CD14-positive monocyte (primary cell): ENCODE measurements at regions not wholly inside any gene's neighbourhood (a gene's known extent, or its start where the extent isn't known, plus 50 kb on each side); places are given as distances from the start of the nearest gene placed in this dataset.

Experiments
- DNase-seq, 3 donors: peaks; one replicate each; pipeline ENCODE4 v3.0.0-alpha.2; 2011 to 2022
- H2AFZ ChIP-seq: 2 replicates; pipeline ENCODE4 v1.6.0; 2012; ENCODE audit warnings: mild to moderate bottlenecking, low read depth, low read length, inconsistent platforms; ENCODE audit not compliant: insufficient read depth, poor library complexity, severe bottlenecking
- H3K27ac ChIP-seq, 2 donors: 1 replicate in 1 of 2; 2 replicates in 1 of 2; pipeline ENCODE4 v1.5.1; 2012 to 2013; ENCODE audit warnings: low read length in 2 of 2, control low read depth in 1 of 2, inconsistent platforms in 1 of 2, low read depth in 1 of 2, mild to moderate bottlenecking in 1 of 2
- H3K27me3 ChIP-seq, 2 donors: one replicate each; pipeline versions ENCODE4 v1.6.0 to v1.6.1; 2011 to 2013; ENCODE audit warnings: low read length in 2 of 2; ENCODE audit not compliant: control insufficient read depth in 2 of 2, insufficient read depth in 2 of 2
- H3K36me3 ChIP-seq, 2 donors: replicated peaks in 1 of 2; 1 replicate in 1 of 2; 2 replicates in 1 of 2; pipeline versions ENCODE4 v1.5.1 to v1.6.1; 2012 to 2013; ENCODE audit warnings: low read length in 2 of 2, control low read depth in 1 of 2, inconsistent platforms in 1 of 2, mild to moderate bottlenecking in 1 of 2; ENCODE audit not compliant: insufficient read depth in 2 of 2, control insufficient read depth in 1 of 2
- H3K4me1 ChIP-seq, 2 donors: 1 replicate in 1 of 2; 2 replicates in 1 of 2; pipeline versions ENCODE4 v1.5.1 to v1.6.1; 2012 to 2013; ENCODE audit warnings: low read length in 2 of 2, control low read depth in 1 of 2, inconsistent platforms in 1 of 2, mild to moderate bottlenecking in 1 of 2, moderate library complexity in 1 of 2; ENCODE audit not compliant: insufficient read depth in 2 of 2, control insufficient read depth in 1 of 2
- H3K4me2 ChIP-seq: replicated peaks from 2 replicates; pipeline ENCODE3; 2012; ENCODE audit warnings: low read length, moderate library complexity, mild to moderate bottlenecking; ENCODE audit not compliant: poor library complexity, severe bottlenecking; ENCODE audit errors: extremely low read depth
- H3K4me3 ChIP-seq, 3 experiments: fragments of 200-600 bp in 1 of 3; sonication (generic) in 1 of 3; replicated peaks in 1 of 3; 1 replicate in 2 of 3; 2 replicates in 1 of 3; pipeline ENCODE4 v1.5.1; 2011 to 2013; ENCODE audit warnings: low read length in 3 of 3, mild to moderate bottlenecking in 3 of 3, control low read depth in 2 of 3, low read depth in 2 of 3, inconsistent platforms in 1 of 3, moderate library complexity in 1 of 3
- H3K79me2 ChIP-seq: 2 replicates; pipeline ENCODE4 v1.6.0; 2012; ENCODE audit warnings: mild to moderate bottlenecking, control low read depth, inconsistent platforms, low read length, moderate library complexity; ENCODE audit not compliant: insufficient read depth
- H3K9ac ChIP-seq: 2 replicates; pipeline ENCODE4 v1.6.0; 2017; ENCODE audit warnings: low read length, mild to moderate bottlenecking; ENCODE audit not compliant: insufficient read depth, poor library complexity, severe bottlenecking
- H3K9me3 ChIP-seq, 2 donors: replicated peaks in 1 of 2; 1 replicate in 1 of 2; 2 replicates in 1 of 2; pipeline versions ENCODE4 v1.5.1 to v1.6.1; 2012 to 2013; ENCODE audit warnings: low read length in 2 of 2, control low read depth in 1 of 2; ENCODE audit not compliant: control insufficient read depth in 1 of 2, insufficient read depth in 1 of 2
- H4K20me1 ChIP-seq: 2 replicates; pipeline ENCODE4 v1.6.0; 2012; ENCODE audit warnings: mild to moderate bottlenecking, low read length, control low read depth, moderate library complexity; ENCODE audit not compliant: insufficient read depth
- H3K27ac Mint-ChIP-seq, 7 donors: one replicate each; pipeline ENCODE4 v1.8.0; 2020; ENCODE audit warnings: mild to moderate bottlenecking in 7 of 7, mixed read lengths in 7 of 7, moderate library complexity in 6 of 7, inconsistent platforms in 2 of 7
- H3K27me3 Mint-ChIP-seq, 3 donors: one replicate each; pipeline ENCODE4 v1.8.0; 2021 to 2022; ENCODE audit warnings: low read depth in 3 of 3, mild to moderate bottlenecking in 3 of 3, mixed read lengths in 3 of 3, moderate library complexity in 3 of 3, inconsistent platforms in 1 of 3
- H3K36me3 Mint-ChIP-seq, 2 donors: one replicate each; pipeline ENCODE4 v1.8.0; 2020; ENCODE audit warnings: mixed read lengths in 2 of 2, inconsistent platforms in 1 of 2, mild to moderate bottlenecking in 1 of 2
- H3K4me1 Mint-ChIP-seq: one replicate; pipeline ENCODE4 v1.8.0; 2020; ENCODE audit warnings: mild to moderate bottlenecking, mixed read lengths
- H3K4me3 Mint-ChIP-seq, 2 donors: one replicate each; pipeline ENCODE4 v1.8.0; 2020; ENCODE audit warnings: mild to moderate bottlenecking in 2 of 2, mixed read lengths in 2 of 2, moderate library complexity in 1 of 2
- H3K9me3 Mint-ChIP-seq, 7 donors: one replicate each; pipeline ENCODE4 v1.8.0; 2020 to 2022; ENCODE audit warnings: mixed read lengths in 7 of 7, mild to moderate bottlenecking in 6 of 7, moderate library complexity in 6 of 7, inconsistent platforms in 2 of 7
- CTCF ChIP-seq: fragments of 200-600 bp; IDR thresholded peaks from one replicate; pipeline ENCODE4 v1.8.0; 2022; ENCODE audit warnings: antibody characterized with exemption, mild to moderate bottlenecking
- WGBS: methylation state at CpG from one replicate; pipeline ENCODE4 v1.1.5; 2013; ENCODE audit warnings: missing lambda C conversion rate; ENCODE audit not compliant: insufficient coverage; 5-methylcytosine and 5-hydroxymethylcytosine counted together
- intact Hi-C, 2 donors: fragments of 100-400 bp; cut with micrococcal nuclease; formaldehyde crosslinking; loops; one replicate each; pipeline versions ENCODE4 v1.15.0 to v1.15.1; 2023

GRCh38 chr1:163876546-163876945, 554.8 kb downstream of the NUF2 start:
- H3K27me3 Mint-ChIP-seq = no peaks in the 10 kb centered on the region
- 86% methylated on average over 1 of the region's 4 CpGs for WGBS
- no peak for TF ChIP-seq CTCF
- Histone ChIP-seq H3K4me3 (no peak overlapping the region), H2AFZ (no peak overlapping the region), H3K27ac (no peak overlapping the region), H3K9ac (no peak overlapping the region), H3K4me2 (no peak overlapping the region), H3K79me2 (no peaks in the 10 kb centered on the region), H3K9me3 (no peaks in the 10 kb centered on the region), H3K27me3 (no peaks in the 10 kb centered on the region), H3K4me1 (no peaks in the 10 kb centered on the region), H3K36me3 (no peaks in the 10 kb centered on the region), H4K20me1 (no peaks in the 10 kb centered on the region)
- no peaks in the 10 kb centered on the region for H3K36me3 Mint-ChIP-seq
- intact Hi-C loops = no loop called here
- no peak overlapping the region for H3K27ac Mint-ChIP-seq
- no peaks in the 10 kb centered on the region for H3K4me1 Mint-ChIP-seq
- peaks cover 0 to 3% (median 0%) of the 10 kb centered on the region in 7 donors for H3K9me3 Mint-ChIP-seq
- no peak for DNase-seq
- no peak overlapping the region for H3K4me3 Mint-ChIP-seq

- Histone ChIP-seq H3K27ac (no peak overlapping the region), H3K79me2 (no peaks in the 10 kb centered on the region), H3K36me3 (no peaks in the 10 kb centered on the region), H3K9ac (no peak overlapping the region), H3K27me3 (no peaks in the 10 kb centered on the region), H3K4me3 (no peak overlapping the region), H2AFZ (no peak overlapping the region), H3K9me3 (no peaks in the 10 kb centered on the region), H4K20me1 (no peaks in the 10 kb centered on the region), H3K4me1 (no peaks in the 10 kb centered on the region), H3K4me2 (no peak overlapping the region)
- Mint-ChIP-seq H3K27me3 (no peaks in the 10 kb centered on the region), H3K27ac (no peak overlapping the region), H3K36me3 (no peaks in the 10 kb centered on the region), H3K4me1 (no peaks in the 10 kb centered on the region), H3K4me3 (no peak overlapping the region), H3K9me3 (peaks cover 0 to 3% (median 0%) of the 10 kb centered on the region in 7 donors)
- no peak for DNase-seq
- intact Hi-C loops = no loop called here
- TF ChIP-seq CTCF = no peak
Measured at GRCh38 chr1:163877016-163877415, 555.3 kb downstream of the NUF2 start.
